PFSK-1 (cell line): ENCODE measurements at regions not wholly inside any gene's neighbourhood (a gene's known extent, or its start where the extent isn't known, plus 50 kb on each side); places are given as distances from the start of the nearest gene placed in this dataset.

Source experiments
- FOXP2 ChIP-seq: optimal IDR thresholded peaks from 2 replicates; pipeline ENCODE3; 2011; ENCODE audit warnings: borderline replicate concordance, control low read depth, inconsistent platforms; ENCODE audit not compliant: insufficient read depth; ENCODE audit errors: extremely low read length, extremely low read depth
- POLR2AphosphoS5 ChIP-seq: IDR thresholded peaks from 2 replicates; pipeline ENCODE4 v1.6.1; 2012; ENCODE audit warnings: low read depth, mild to moderate bottlenecking, control low read depth, low read length, moderate library complexity
- SIN3A ChIP-seq: IDR thresholded peaks from 2 replicates; pipeline ENCODE4 v1.6.1; 2012; ENCODE audit warnings: mild to moderate bottlenecking, low read length, moderate library complexity, borderline replicate concordance; ENCODE audit not compliant: insufficient read depth
- TAF1 ChIP-seq: IDR thresholded peaks from 2 replicates; pipeline ENCODE4 v1.6.1; 2012; ENCODE audit warnings: low read length, control low read depth, borderline replicate concordance; ENCODE audit not compliant: insufficient read depth
- TF ChIP-seq, protein P1 (sequence below), 2 experiments: IDR thresholded peaks; 2 replicates each; pipeline versions ENCODE4 v1.6.1 to v1.8.0; 2011 to 2012; ENCODE audit warnings: low read depth in 2 of 2, low read length in 2 of 2, control low read depth in 1 of 2, inconsistent platforms in 1 of 2, mild to moderate bottlenecking in 1 of 2, moderate library complexity in 1 of 2; ENCODE audit not compliant: insufficient read depth in 1 of 2

DNA sequence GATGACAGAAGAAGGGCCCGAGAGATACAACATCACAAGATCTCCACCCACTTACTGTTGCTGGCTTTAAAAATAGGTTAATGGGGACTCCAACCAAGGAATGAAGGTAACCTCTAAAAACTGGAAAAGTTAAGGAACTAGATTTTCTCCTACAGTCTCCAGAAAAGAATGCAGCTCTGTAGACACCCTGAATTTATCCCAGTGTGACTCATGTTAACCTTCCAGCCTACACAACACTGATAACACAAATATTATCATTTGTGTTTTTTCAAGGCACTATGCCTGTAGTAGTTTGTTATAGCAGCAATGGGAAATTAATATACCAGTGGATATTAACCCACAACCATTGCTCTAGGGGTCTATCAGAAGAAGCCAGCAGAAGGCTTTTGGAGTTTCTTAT lies 730.7 kb upstream of the ZP4 start:
- TF ChIP-seq FOXP2, result no peak
- no peak for TF ChIP-seq POLR2AphosphoS5
- TF ChIP-seq, protein P1, sequence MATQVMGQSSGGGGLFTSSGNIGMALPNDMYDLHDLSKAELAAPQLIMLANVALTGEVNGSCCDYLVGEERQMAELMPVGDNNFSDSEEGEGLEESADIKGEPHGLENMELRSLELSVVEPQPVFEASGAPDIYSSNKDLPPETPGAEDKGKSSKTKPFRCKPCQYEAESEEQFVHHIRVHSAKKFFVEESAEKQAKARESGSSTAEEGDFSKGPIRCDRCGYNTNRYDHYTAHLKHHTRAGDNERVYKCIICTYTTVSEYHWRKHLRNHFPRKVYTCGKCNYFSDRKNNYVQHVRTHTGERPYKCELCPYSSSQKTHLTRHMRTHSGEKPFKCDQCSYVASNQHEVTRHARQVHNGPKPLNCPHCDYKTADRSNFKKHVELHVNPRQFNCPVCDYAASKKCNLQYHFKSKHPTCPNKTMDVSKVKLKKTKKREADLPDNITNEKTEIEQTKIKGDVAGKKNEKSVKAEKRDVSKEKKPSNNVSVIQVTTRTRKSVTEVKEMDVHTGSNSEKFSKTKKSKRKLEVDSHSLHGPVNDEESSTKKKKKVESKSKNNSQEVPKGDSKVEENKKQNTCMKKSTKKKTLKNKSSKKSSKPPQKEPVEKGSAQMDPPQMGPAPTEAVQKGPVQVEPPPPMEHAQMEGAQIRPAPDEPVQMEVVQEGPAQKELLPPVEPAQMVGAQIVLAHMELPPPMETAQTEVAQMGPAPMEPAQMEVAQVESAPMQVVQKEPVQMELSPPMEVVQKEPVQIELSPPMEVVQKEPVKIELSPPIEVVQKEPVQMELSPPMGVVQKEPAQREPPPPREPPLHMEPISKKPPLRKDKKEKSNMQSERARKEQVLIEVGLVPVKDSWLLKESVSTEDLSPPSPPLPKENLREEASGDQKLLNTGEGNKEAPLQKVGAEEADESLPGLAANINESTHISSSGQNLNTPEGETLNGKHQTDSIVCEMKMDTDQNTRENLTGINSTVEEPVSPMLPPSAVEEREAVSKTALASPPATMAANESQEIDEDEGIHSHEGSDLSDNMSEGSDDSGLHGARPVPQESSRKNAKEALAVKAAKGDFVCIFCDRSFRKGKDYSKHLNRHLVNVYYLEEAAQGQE (IDR thresholded peaks at IDR 0.05; ENCODE audit: insufficient read depth in 1 of 2, low read depth in 2 of 2, low read length in 2 of 2), result no peak
- no peak for TF ChIP-seq TAF1
- no peak for TF ChIP-seq SIN3A

DNA sequence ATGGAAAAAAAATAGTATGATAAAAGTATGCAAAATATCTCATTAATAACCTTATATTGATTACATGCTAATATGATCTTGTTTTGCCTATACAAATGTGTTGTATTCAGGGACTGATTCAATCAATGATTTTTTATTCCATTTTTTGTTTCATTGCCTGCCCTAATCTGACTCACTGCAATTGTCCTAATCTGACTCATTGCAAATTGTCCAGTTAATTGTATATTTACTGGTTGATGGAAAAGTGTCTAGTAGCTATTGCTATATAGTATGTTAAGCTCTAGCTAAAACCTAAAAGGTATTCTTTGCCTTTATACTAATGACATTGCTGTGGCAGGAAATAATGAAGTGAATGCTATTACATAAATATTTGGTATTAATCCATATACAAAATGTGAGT lies 728.9 kb upstream of the ZP4 start:
- TF ChIP-seq, protein P1 (IDR thresholded peaks at IDR 0.05; ENCODE audit: insufficient read depth in 1 of 2, low read depth in 2 of 2, low read length in 2 of 2), result no peak
- TF ChIP-seq TAF1, result no peak
- TF ChIP-seq POLR2AphosphoS5, result no peak
- TF ChIP-seq SIN3A, result no peak
- TF ChIP-seq FOXP2, result no peak

DNA sequence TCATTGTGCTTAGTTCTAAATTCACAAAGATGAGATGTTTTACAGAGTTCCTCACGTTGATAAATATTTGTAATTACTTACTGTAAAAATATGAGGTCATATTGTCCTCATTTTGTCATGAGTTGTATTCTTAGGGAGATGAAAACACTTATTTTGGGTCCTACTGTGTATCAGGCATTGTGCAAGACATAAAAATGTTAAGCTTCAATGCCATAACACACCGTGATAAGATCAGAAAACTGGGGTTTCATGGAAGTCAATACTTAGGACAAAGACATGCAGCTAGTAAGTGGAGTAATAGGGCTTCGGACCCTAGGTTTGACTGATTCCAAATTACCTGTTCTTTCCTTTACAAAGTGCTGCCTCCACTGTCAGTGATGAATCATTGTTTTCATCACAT lies 720.7 kb upstream of the ZP4 start:
- TF ChIP-seq FOXP2 (no peak), TAF1 (no peak), POLR2AphosphoS5 (no peak), SIN3A (no peak)
- TF ChIP-seq, protein P1 (IDR thresholded peaks at IDR 0.05; ENCODE audit: insufficient read depth in 1 of 2, low read depth in 2 of 2, low read length in 2 of 2), result no peak

DNA sequence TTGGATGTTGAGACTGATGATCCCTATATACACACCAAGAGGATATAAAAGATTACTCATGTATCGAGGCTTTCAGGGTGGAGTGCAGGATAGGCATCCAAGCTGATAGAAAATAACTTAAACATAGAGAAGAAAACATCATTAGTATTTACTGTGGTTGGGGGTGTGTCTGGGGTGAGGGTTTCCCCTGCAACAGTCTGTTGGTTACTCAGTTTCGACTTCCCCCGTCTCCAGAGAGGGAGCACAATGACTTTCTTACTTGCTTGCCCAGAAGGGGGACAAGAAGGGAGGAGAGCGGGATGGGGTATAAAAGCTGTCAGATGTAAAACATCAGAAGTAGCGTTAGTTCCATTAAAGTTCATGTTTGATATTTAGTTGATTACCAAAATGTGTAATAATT lies 717.4 kb upstream of the ZP4 start:
- TF ChIP-seq, protein P1 (IDR thresholded peaks at IDR 0.05; ENCODE audit: insufficient read depth in 1 of 2, low read depth in 2 of 2, low read length in 2 of 2), result no peak
- TF ChIP-seq TAF1, result no peak
- TF ChIP-seq POLR2AphosphoS5, result no peak
- no peak for TF ChIP-seq FOXP2
- TF ChIP-seq SIN3A, result no peak

DNA sequence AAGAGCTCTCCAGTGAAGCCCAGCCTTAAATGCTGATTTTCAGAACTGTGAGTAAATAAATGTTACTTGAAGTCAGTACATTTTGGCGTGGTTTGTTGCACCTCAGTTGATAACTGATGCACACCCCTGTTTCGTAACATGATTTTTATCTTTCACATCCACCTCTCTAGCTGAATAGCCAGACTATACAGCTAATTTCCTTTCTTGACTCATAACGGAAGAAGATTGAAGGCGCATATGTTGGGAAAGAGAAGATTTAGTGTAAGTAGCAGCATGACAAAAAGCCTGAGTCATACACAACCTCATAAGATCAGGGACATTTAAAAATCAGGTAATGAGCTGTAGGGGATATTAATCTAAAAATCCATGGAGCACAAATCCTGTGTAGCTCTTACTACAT lies 716.2 kb upstream of the ZP4 start:
- no peak for TF ChIP-seq SIN3A
- TF ChIP-seq POLR2AphosphoS5, result no peak
- TF ChIP-seq, protein P1 (IDR thresholded peaks at IDR 0.05; ENCODE audit: insufficient read depth in 1 of 2, low read depth in 2 of 2, low read length in 2 of 2), result no peak
- TF ChIP-seq TAF1, result no peak
- no peak for TF ChIP-seq FOXP2
